CD4-positive, alpha-beta T cell (primary cell): ENCODE measurements at regions not wholly inside any gene's neighbourhood (a gene's known extent, or its start where the extent isn't known, plus 50 kb on each side); places are given as distances from the start of the nearest gene placed in this dataset.

Source experiments
- ATAC-seq: fragments of 200-7000 bp; cut with Tn5 transposase; one replicate; pipeline ENCODE4 v1.10.0; 2022; ENCODE audit warnings: mild to moderate bottlenecking; ENCODE audit not compliant: poor library complexity
- CTCF ChIA-PET: fragments of 350-600 bp; sonication (Branson Sonifier 250); formaldehyde crosslinking; loops from one replicate; lab custom pipeline; 2021; ENCODE audit warnings: antibody characterized with exemption, inconsistent platforms; lab: Charles Lee
- POLR2A ChIA-PET: fragments of 350-600 bp; sonication (Branson Sonifier 250); formaldehyde crosslinking; loops from one replicate; lab custom pipeline; 2021; ENCODE audit warnings: antibody characterized with exemption, inconsistent platforms; lab: Charles Lee
- DNase-seq, 14 experiments: peaks; one replicate each; pipeline ENCODE4 v3.0.0-alpha.2; 2013 to 2020; ENCODE audit warnings: mixed read lengths in 2 of 14
- H3K27ac ChIP-seq, 2 donors: one replicate each; pipeline versions ENCODE4 v1.5.1 to v1.7.0; 2013; ENCODE audit warnings: low read length in 2 of 2, low read depth in 1 of 2, mild to moderate bottlenecking in 1 of 2
- H3K27me3 ChIP-seq, 2 experiments: 1 replicate in 1 of 2; 2 replicates in 1 of 2; pipeline versions ENCODE4 v1.6.1 to v1.7.0; 2013; ENCODE audit warnings: low read length in 2 of 2, control low read depth in 1 of 2, mild to moderate bottlenecking in 1 of 2, moderate library complexity in 1 of 2; ENCODE audit not compliant: insufficient read depth in 2 of 2, control insufficient read depth in 1 of 2
- H3K36me3 ChIP-seq: one replicate; pipeline ENCODE4 v1.6.1; 2013; ENCODE audit warnings: low read length, control low read depth; ENCODE audit not compliant: insufficient read depth
- H3K4me1 ChIP-seq: one replicate; pipeline ENCODE4 v1.6.1; 2013; ENCODE audit warnings: low read length, control low read depth; ENCODE audit not compliant: insufficient read depth
- H3K4me3 ChIP-seq: one replicate; pipeline ENCODE4 v1.5.1; 2013; ENCODE audit warnings: mild to moderate bottlenecking, low read length, moderate library complexity
- H3K9me3 ChIP-seq, 2 experiments: 1 replicate in 1 of 2; 2 replicates in 1 of 2; pipeline versions ENCODE4 v1.6.1 to v1.7.0; 2013; ENCODE audit warnings: low read length in 2 of 2, mild to moderate bottlenecking in 2 of 2, control low read depth in 1 of 2, moderate library complexity in 1 of 2; ENCODE audit not compliant: control insufficient read depth in 1 of 2, insufficient read depth in 1 of 2
- H3K27ac Mint-ChIP-seq: one replicate; pipeline ENCODE4 v1.8.0; 2020; ENCODE audit warnings: mixed read lengths
- H3K27me3 Mint-ChIP-seq: one replicate; pipeline ENCODE4 v1.8.0; 2021; ENCODE audit warnings: mixed read lengths
- H3K36me3 Mint-ChIP-seq: one replicate; pipeline ENCODE4 v1.8.0; 2021; ENCODE audit warnings: low read depth, mixed read lengths
- H3K4me1 Mint-ChIP-seq: one replicate; pipeline ENCODE4 v1.8.0; 2021; ENCODE audit warnings: low read depth, mixed read lengths
- H3K4me3 Mint-ChIP-seq: one replicate; pipeline ENCODE4 v1.8.0; 2020; ENCODE audit warnings: mild to moderate bottlenecking, mixed read lengths
- H3K9me3 Mint-ChIP-seq: one replicate; pipeline ENCODE4 v1.8.0; 2020; ENCODE audit warnings: mixed read lengths
- intact Hi-C, 2 experiments: fragments of 100-400 bp; cut with DNase I in 1 of 2; cut with micrococcal nuclease in 1 of 2; formaldehyde crosslinking; loops; one replicate each; pipeline versions ENCODE4 v1.15.1 to v1.9.0; 2023 to 2025; cut with DNase I, micrococcal nuclease
- TF ChIP-seq, protein P1 (sequence below): fragments of 200-600 bp; IDR thresholded peaks from one replicate; pipeline ENCODE4 v1.8.0; 2022; ENCODE audit warnings: antibody characterized with exemption, mild to moderate bottlenecking

DNA sequence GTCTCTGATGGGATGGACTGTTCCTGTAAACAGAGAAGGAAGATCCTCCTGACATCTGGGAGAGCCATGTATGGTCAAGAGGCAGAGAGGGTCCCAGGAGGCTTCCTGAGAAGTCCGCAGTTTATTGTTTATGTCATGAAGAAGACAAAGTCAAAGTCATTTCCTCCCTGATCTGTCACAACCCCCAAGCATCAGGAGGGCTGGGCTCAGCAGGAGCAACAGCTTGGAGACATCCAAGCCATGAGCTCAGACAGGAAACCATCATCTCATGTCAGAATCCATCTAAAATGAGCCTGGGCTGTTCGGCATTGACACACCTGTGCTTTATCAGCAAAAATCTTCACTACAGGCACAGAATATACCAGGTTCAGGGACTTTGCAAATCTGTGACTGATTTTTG lies 325.0 kb upstream of the MSX2 start:
- no peak overlapping the region for H3K4me3 ChIP-seq
- Mint-ChIP-seq H3K4me1 (no peaks in the 10 kb centered on the region), H3K36me3 (no peaks in the 10 kb centered on the region), H3K9me3 (no peaks in the 10 kb centered on the region), H3K27ac (no peak overlapping the region), H3K4me3 (no peak overlapping the region), H3K27me3 (peaks cover 6% of the 10 kb centered on the region)
- CTCF ChIA-PET: no interaction called here
- no peak for ATAC-seq
- H3K4me1 ChIP-seq: no peaks in the 10 kb centered on the region
- no peaks in the 10 kb centered on the region for H3K36me3 ChIP-seq
- TF ChIP-seq, protein P1, sequence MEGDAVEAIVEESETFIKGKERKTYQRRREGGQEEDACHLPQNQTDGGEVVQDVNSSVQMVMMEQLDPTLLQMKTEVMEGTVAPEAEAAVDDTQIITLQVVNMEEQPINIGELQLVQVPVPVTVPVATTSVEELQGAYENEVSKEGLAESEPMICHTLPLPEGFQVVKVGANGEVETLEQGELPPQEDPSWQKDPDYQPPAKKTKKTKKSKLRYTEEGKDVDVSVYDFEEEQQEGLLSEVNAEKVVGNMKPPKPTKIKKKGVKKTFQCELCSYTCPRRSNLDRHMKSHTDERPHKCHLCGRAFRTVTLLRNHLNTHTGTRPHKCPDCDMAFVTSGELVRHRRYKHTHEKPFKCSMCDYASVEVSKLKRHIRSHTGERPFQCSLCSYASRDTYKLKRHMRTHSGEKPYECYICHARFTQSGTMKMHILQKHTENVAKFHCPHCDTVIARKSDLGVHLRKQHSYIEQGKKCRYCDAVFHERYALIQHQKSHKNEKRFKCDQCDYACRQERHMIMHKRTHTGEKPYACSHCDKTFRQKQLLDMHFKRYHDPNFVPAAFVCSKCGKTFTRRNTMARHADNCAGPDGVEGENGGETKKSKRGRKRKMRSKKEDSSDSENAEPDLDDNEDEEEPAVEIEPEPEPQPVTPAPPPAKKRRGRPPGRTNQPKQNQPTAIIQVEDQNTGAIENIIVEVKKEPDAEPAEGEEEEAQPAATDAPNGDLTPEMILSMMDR: no peak
- peaks cover 0 to 3% of the 10 kb centered on the region in 2 experiments for H3K27me3 ChIP-seq
- no peaks in the 10 kb centered on the region for H3K9me3 ChIP-seq
- intact Hi-C loops: no loop called here
- POLR2A ChIA-PET: no interaction called here
- no peak overlapping the region for H3K27ac ChIP-seq
- no peak for DNase-seq

DNA sequence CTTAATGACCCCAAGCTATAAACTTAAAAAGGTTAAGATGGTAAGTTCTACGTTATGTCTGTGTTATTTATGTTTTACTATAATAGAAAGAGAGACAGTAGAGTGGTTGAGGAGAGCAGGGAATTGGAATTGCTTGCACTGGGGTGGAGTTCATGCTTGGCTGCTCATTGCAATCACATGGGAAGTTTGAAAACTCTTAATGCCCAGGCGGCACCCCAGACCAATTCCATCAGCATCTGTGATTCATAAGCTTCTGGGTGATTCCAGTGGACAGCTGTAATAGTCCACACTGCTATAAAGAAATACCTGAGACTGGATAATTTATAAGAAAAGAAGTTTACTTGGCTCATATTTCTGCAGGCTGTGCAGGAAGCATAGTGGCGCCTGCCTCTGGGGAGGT lies 323.9 kb upstream of the MSX2 start:
- TF ChIP-seq, protein P1: no peak
- Histone ChIP-seq H3K36me3 (no peaks in the 10 kb centered on the region), H3K4me1 (no peaks in the 10 kb centered on the region), H3K27me3 (peaks cover 0 to 5% of the 10 kb centered on the region in 2 experiments), H3K4me3 (no peak overlapping the region), H3K9me3 (no peaks in the 10 kb centered on the region), H3K27ac (no peak overlapping the region)
- POLR2A ChIA-PET: no interaction called here
- no peaks in the 10 kb centered on the region for H3K36me3 Mint-ChIP-seq
- H3K27ac Mint-ChIP-seq: no peak overlapping the region
- ATAC-seq: no peak
- CTCF ChIA-PET: no interaction called here
- intact Hi-C loops: no loop called here
- no peaks in the 10 kb centered on the region for H3K9me3 Mint-ChIP-seq
- no peak overlapping the region for H3K4me3 Mint-ChIP-seq
- H3K4me1 Mint-ChIP-seq: no peaks in the 10 kb centered on the region
- peaks cover 4% of the 10 kb centered on the region for H3K27me3 Mint-ChIP-seq
- DNase-seq: no peak

DNA sequence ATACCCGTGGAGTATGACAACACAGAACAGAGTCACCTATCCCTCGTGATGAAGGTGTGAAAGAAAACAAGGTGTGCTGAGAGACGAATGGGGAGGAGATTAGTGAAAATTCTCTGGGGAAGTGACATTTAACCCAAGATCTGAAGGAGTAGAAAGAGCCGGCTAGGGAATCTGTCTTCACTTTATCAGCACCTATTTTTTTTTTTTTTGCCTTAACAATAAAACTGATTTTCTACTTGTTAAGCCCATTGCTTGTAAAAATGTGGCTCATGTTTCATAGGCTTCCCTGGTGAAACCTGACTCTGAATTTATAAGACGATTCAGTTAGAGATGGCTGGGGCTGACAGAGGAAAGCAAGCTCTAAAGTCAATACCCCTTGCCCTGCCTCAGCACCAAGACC lies 322.6 kb upstream of the MSX2 start:
- Histone ChIP-seq H3K27ac (no peak overlapping the region), H3K9me3 (no peaks in the 10 kb centered on the region), H3K4me1 (no peaks in the 10 kb centered on the region), H3K4me3 (no peak overlapping the region), H3K27me3 (peaks cover 0 to 5% of the 10 kb centered on the region in 2 experiments), H3K36me3 (no peaks in the 10 kb centered on the region)
- peaks cover 4% of the 10 kb centered on the region for H3K27me3 Mint-ChIP-seq
- ATAC-seq: no peak
- H3K36me3 Mint-ChIP-seq: no peaks in the 10 kb centered on the region
- ChIA-PET CTCF (no interaction called here), POLR2A (no interaction called here)
- intact Hi-C loops: no loop called here
- no peaks in the 10 kb centered on the region for H3K4me1 Mint-ChIP-seq
- no peaks in the 10 kb centered on the region for H3K9me3 Mint-ChIP-seq
- no peak overlapping the region for H3K27ac Mint-ChIP-seq
- no peak overlapping the region for H3K4me3 Mint-ChIP-seq
- TF ChIP-seq, protein P1: no peak
- no peak for DNase-seq
